ENCODE measurements at regions not wholly inside any gene's neighbourhood (a gene's known extent, or its start where the extent isn't known, plus 50 kb on each side); places are given as distances from the start of the nearest gene placed in this dataset.

DNA sequence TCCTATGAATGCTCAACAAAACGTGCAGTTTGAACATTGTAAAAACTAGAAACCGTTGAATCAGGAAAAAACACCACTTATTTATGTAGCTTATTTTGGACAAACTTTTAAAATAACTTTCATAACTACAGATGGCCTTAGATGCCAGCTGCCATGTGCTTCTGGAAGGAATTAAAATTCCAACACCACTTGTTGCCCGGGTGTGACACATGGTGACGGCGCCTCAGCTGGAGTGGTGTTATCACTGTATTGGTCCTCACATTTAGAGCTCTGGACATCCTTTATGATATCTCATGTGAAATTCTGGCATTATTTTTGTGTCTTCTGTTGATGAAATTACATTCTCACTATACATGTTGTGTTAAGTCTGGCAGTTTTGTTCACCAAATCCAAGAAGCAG lies 211.0 kb downstream of the IPO8 start:
- Histone ChIP-seq H3K4me1 (ENCODE audit: control insufficient read depth in 2 of 2, insufficient read depth in 2 of 2, low read length in 2 of 2) (no peaks in the 10 kb centered on the region), H3K9me3 (ENCODE audit: control extremely low read depth in 1 of 3, control insufficient read depth in 2 of 3, insufficient read depth in 1 of 3, low read length in 2 of 3) (peaks cover 0 to 6% (median 0%) of the 10 kb centered on the region in 3 donors), H3K4me3 (ENCODE audit: control extremely low read depth in 1 of 5, extremely low read depth in 1 of 5, insufficient read depth in 1 of 5, low read depth in 2 of 5, low read length in 4 of 5) (no peak overlapping the region), H4K20me1 (ENCODE audit: control insufficient read depth, insufficient read depth, low read length, poor library complexity, severe bottlenecking) (no peaks in the 10 kb centered on the region), H2AFZ (ENCODE audit: insufficient read depth, low read depth, low read length, poor library complexity, severe bottlenecking) (no peak overlapping the region), H3K79me2 (ENCODE audit: control insufficient read depth, insufficient read depth, low read length) (no peaks in the 10 kb centered on the region), H3K27ac (ENCODE audit: low read length in 2 of 2) (no peak overlapping the region), H3K27me3 (replicated peaks in 1 of 4; ENCODE audit: control extremely low read depth in 1 of 4, control insufficient read depth in 3 of 4, insufficient read depth in 4 of 4, low read length in 3 of 4) (no peaks in the 10 kb centered on the region), H3K36me3 (replicated peaks in 1 of 2; ENCODE audit: control extremely low read depth in 1 of 2, control insufficient read depth in 1 of 2, extremely low read depth in 1 of 2, insufficient read depth in 2 of 2, low read length in 1 of 2) (no peaks in the 10 kb centered on the region), H3K9ac (ENCODE audit: low read length) (no peak overlapping the region), H3K4me2 (replicated peaks; ENCODE audit: low read depth, low read length, poor library complexity, severe bottlenecking) (no peak overlapping the region)
- Mint-ChIP-seq H3K9me3 (ENCODE audit: insufficient read depth) (no peaks in the 10 kb centered on the region), H3K27me3 (no peaks in the 10 kb centered on the region), H3K27ac (no peak overlapping the region), H3K4me3 (no peak overlapping the region), H3K4me1 (no peaks in the 10 kb centered on the region)
- no CpG with 5 or more reads among the region's 5 CpGs for WGBS (ENCODE audit: insufficient coverage)
- TF ChIP-seq EZH2 (IDR thresholded peaks at IDR 0.05; ENCODE audit: borderline replicate concordance, insufficient read depth, low read depth, low read length, poor library complexity, severe bottlenecking), result no peak
- TF ChIP-seq, protein P1, sequence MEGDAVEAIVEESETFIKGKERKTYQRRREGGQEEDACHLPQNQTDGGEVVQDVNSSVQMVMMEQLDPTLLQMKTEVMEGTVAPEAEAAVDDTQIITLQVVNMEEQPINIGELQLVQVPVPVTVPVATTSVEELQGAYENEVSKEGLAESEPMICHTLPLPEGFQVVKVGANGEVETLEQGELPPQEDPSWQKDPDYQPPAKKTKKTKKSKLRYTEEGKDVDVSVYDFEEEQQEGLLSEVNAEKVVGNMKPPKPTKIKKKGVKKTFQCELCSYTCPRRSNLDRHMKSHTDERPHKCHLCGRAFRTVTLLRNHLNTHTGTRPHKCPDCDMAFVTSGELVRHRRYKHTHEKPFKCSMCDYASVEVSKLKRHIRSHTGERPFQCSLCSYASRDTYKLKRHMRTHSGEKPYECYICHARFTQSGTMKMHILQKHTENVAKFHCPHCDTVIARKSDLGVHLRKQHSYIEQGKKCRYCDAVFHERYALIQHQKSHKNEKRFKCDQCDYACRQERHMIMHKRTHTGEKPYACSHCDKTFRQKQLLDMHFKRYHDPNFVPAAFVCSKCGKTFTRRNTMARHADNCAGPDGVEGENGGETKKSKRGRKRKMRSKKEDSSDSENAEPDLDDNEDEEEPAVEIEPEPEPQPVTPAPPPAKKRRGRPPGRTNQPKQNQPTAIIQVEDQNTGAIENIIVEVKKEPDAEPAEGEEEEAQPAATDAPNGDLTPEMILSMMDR (IDR thresholded peaks at IDR 0.05), result no peak
- POLR2A ChIA-PET, result no interaction called here
- CTCF ChIA-PET, result no interaction called here
- intact Hi-C loops (cut with micrococcal nuclease), result no loop called here
- DNase-seq (no peak), ATAC-seq (ENCODE audit: low read depth) (no peak)

DNA sequence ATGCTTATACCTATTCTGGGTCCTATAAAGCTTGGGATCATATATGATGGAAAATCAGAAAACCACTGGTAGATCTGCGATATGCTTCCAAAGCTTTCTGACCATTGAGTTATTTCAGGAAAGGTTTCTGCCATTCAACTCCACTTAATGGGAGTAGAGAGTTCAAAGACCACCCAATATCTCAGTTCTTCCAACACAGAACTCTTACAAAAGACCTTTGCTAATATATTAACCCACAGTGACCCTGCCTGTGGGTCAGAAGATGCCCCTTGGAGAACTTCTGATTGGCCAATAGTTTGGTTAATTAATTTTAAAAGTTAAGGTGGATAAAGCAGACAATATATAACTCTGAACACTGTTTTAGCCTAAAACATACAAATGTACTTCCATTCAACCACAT lies 213.0 kb downstream of the IPO8 start:
- no CpG with 5 or more reads among the region's 1 CpG for WGBS (ENCODE audit: insufficient coverage)
- H3K4me1 Mint-ChIP-seq, result no peaks in the 10 kb centered on the region
- ATAC-seq (ENCODE audit: low read depth), result no peak

More for the DNA sequence above, 213.0 kb downstream of the IPO8 start:
- peaks cover 1% of the 10 kb centered on the region for H3K9me3 Mint-ChIP-seq (ENCODE audit: insufficient read depth)
- no peaks in the 10 kb centered on the region for H3K27me3 ChIP-seq (replicated peaks in 1 of 4; ENCODE audit: control extremely low read depth in 1 of 4, control insufficient read depth in 3 of 4, insufficient read depth in 4 of 4, low read length in 3 of 4)
- no peaks in the 10 kb centered on the region for H3K4me1 ChIP-seq (ENCODE audit: control insufficient read depth in 2 of 2, insufficient read depth in 2 of 2, low read length in 2 of 2)
- no peak overlapping the region for H3K9ac ChIP-seq (ENCODE audit: low read length)
- no peak overlapping the region for H3K4me2 ChIP-seq (replicated peaks; ENCODE audit: low read depth, low read length, poor library complexity, severe bottlenecking)
- ChIA-PET CTCF (no interaction called here), POLR2A (no interaction called here)
- no peak overlapping the region for H3K27ac Mint-ChIP-seq
- intact Hi-C loops (cut with micrococcal nuclease), result no loop called here
- no peak for DNase-seq
- H3K27me3 Mint-ChIP-seq, result no peaks in the 10 kb centered on the region
- H3K4me3 ChIP-seq (ENCODE audit: control extremely low read depth in 1 of 5, extremely low read depth in 1 of 5, insufficient read depth in 1 of 5, low read depth in 2 of 5, low read length in 4 of 5), result no peak overlapping the region
- H3K27ac ChIP-seq (ENCODE audit: low read length in 2 of 2), result no peak overlapping the region
- no peak for TF ChIP-seq EZH2 (IDR thresholded peaks at IDR 0.05; ENCODE audit: borderline replicate concordance, insufficient read depth, low read depth, low read length, poor library complexity, severe bottlenecking)
- TF ChIP-seq, protein P1 (IDR thresholded peaks at IDR 0.05), result no peak
- H2AFZ ChIP-seq (ENCODE audit: insufficient read depth, low read depth, low read length, poor library complexity, severe bottlenecking), result no peak overlapping the region
- H3K36me3 ChIP-seq (replicated peaks in 1 of 2; ENCODE audit: control extremely low read depth in 1 of 2, control insufficient read depth in 1 of 2, extremely low read depth in 1 of 2, insufficient read depth in 2 of 2, low read length in 1 of 2), result no peaks in the 10 kb centered on the region
- peaks cover 0 to 6% (median 0%) of the 10 kb centered on the region in 3 donors for H3K9me3 ChIP-seq (ENCODE audit: control extremely low read depth in 1 of 3, control insufficient read depth in 2 of 3, insufficient read depth in 1 of 3, low read length in 2 of 3)
- H3K79me2 ChIP-seq (ENCODE audit: control insufficient read depth, insufficient read depth, low read length), result no peaks in the 10 kb centered on the region
- H4K20me1 ChIP-seq (ENCODE audit: control insufficient read depth, insufficient read depth, low read length, poor library complexity, severe bottlenecking), result no peaks in the 10 kb centered on the region
- H3K4me3 Mint-ChIP-seq, result no peak overlapping the region
